ENCODE measurements at regions not wholly inside any gene's neighbourhood (a gene's known extent, or its start where the extent isn't known, plus 50 kb on each side); places are given as distances from the start of the nearest gene placed in this dataset.
A peak's percentile ranks its signal among the peaks of the same experiment; 100 is the strongest.

DNA sequence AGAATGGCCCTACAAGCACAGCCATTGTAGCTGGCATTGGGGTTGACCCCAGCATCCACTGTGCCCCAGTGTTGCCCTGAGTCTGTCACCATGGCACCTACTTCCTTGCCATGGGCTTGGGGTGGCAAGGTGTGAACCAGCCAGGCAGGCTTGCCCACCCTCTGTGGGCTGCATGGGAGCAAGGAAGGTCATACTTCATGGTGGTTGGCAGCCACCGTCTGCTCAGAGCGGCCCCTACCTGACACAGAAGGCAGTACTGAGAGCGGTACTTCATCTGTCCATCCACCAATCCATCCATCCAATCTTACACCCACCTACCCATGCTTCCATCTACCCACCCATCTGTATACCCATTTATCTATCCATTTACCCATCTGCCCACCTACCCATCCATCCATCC, 160.1 kb downstream of the KIF26A start:
- no peaks in the 10 kb centered on the region for H3K27me3 ChIP-seq (ENCODE audit: insufficient read depth)
- no peaks in the 10 kb centered on the region for H3F3A ChIP-seq (replicated peaks; ENCODE audit: insufficient read depth)
- H2AFZ ChIP-seq (ENCODE audit: low read depth), result no peak overlapping the region
- 86% methylated on average over 3 of the region's 3 CpGs for WGBS (ENCODE audit: low lambda C conversion rate)
- H3K9ac ChIP-seq, result no peak overlapping the region
- no peaks in the 10 kb centered on the region for H3K79me2 ChIP-seq (ENCODE audit: insufficient read depth)
- H3K9me2 ChIP-seq, result no peaks in the 10 kb centered on the region
- no peaks in the 10 kb centered on the region for H4K20me1 ChIP-seq (ENCODE audit: insufficient read depth)
- no peak overlapping the region for H3K4me2 ChIP-seq
- POLR2A ChIA-PET, result no interaction called here
- no peaks in the 10 kb centered on the region for H3K9me3 ChIP-seq
- no peak for DNase-seq
- CTCF ChIA-PET, result interaction anchor here (1.4 kb wide), 1 partner anchor 74 kb away, joined by 5 read pairs; no protein-coding TSS in a partner anchor
- H3K36me3 ChIP-seq (replicated peaks in 1 of 2; ENCODE audit: control insufficient read depth in 1 of 2, insufficient read depth in 2 of 2, low read length in 1 of 2), result no peaks in the 10 kb centered on the region
- TF ChIP-seq EP300 (IDR thresholded peaks at IDR 0.05; ENCODE audit: borderline replicate concordance in 1 of 2, low read depth in 1 of 2, low read length in 1 of 2) (no peak), TAF1 (IDR thresholded peaks at IDR 0.05; ENCODE audit: borderline replicate concordance, low read depth, low read length) (no peak), RAD21 (IDR thresholded peaks at IDR 0.05; ENCODE audit: low read length) (no peak), YY1 (IDR thresholded peaks at IDR 0.05; ENCODE audit: low read depth) (no peak), RXRA (IDR thresholded peaks at IDR 0.05; ENCODE audit: borderline replicate concordance, low read depth) (no peak), ELF1 (IDR thresholded peaks at IDR 0.05) (no peak), NFIC (IDR thresholded peaks at IDR 0.05; ENCODE audit: borderline replicate concordance) (no peak), FOXM1 (IDR thresholded peaks at IDR 0.05; ENCODE audit: low read depth) (no peak), IRF3 (IDR thresholded peaks at IDR 0.05; ENCODE audit: low read depth, low read length) (no peak), FOXJ3 (CRISPR knock-in tag; IDR thresholded peaks at IDR 0.05) (no peak), CHD2 (IDR thresholded peaks at IDR 0.05; ENCODE audit: low read length, partially characterized antibody) (no peak)
- TF ChIP-seq, protein P1, sequence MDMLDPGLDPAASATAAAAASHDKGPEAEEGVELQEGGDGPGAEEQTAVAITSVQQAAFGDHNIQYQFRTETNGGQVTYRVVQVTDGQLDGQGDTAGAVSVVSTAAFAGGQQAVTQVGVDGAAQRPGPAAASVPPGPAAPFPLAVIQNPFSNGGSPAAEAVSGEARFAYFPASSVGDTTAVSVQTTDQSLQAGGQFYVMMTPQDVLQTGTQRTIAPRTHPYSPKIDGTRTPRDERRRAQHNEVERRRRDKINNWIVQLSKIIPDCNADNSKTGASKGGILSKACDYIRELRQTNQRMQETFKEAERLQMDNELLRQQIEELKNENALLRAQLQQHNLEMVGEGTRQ (IDR thresholded peaks at IDR 0.05; ENCODE audit: borderline replicate concordance, low read depth, low read length), result no peak
- peak overlapping the region in 1 of 2 experiments; percentile 94; a peak in 1 of 4 replicates for H3K27ac ChIP-seq (ENCODE audit: low read depth in 2 of 2, low read length in 1 of 2)
- H3K4me3 ChIP-seq (ENCODE audit: low read depth in 2 of 2, low read length in 1 of 2), result no peak overlapping the region
- H3K4me1 ChIP-seq (ENCODE audit: control insufficient read depth in 1 of 2, insufficient read depth in 2 of 2, low read depth in 1 of 2, low read length in 1 of 2), result peaks cover 3 to 76% of the 10 kb centered on the region in 2 experiments; a peak in 2 of 4 replicates

DNA sequence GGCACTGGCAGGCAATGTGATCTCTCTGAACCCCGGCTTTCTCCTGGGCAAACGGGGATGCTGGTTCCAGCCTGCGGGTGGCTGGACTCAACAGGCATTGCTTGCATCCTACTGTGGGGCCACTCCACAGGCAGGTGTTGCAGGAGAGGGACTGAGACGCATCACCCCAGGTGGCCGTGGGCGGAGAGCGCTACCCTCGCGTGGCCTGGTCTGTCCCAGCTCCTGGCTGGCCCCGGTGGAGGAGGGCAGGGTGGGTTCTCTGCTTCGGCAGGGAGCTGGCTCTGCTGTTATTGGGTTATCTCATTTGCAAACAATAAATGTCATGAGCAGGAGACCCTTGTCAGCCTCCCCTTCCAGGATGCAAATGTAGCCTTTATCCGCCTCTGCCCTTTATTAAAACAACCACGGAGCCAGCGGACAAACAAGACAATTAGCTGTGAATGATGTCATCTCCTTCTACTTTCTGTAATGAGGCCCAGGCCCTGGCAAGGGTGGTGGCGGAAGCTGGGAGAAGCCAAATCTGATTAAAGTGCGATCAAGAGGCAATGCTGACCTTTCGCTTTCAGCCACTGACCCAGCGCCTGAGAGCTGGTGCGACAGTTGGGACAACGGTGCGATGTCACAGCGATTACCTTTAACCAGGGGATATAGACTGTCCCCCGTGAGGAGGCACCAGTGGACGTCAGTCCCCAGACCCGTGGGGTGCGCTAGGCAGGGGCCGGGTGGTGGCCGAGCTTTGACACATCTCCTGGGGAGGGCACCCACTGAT, 161.8 kb downstream of the KIF26A start:
- Histone ChIP-seq H3F3A (replicated peaks; ENCODE audit: insufficient read depth) (no peaks in the 10 kb centered on the region), H4K20me1 (ENCODE audit: insufficient read depth) (no peaks in the 10 kb centered on the region), H3K4me2 (no peak overlapping the region), H3K79me2 (ENCODE audit: insufficient read depth) (no peaks in the 10 kb centered on the region), H3K27ac (ENCODE audit: low read depth in 2 of 2, low read length in 1 of 2) (peak overlapping the region in 1 of 2 experiments; percentile 80; a peak in 2 of 4 replicates), H3K9me2 (no peaks in the 10 kb centered on the region), H3K27me3 (ENCODE audit: insufficient read depth) (no peaks in the 10 kb centered on the region), H3K4me1 (ENCODE audit: control insufficient read depth in 1 of 2, insufficient read depth in 2 of 2, low read depth in 1 of 2, low read length in 1 of 2) (peaks cover 3 to 76% of the 10 kb centered on the region in 2 experiments; a peak in 2 of 4 replicates), H3K9ac (no peak overlapping the region), H3K4me3 (ENCODE audit: low read depth in 2 of 2, low read length in 1 of 2) (no peak overlapping the region), H2AFZ (ENCODE audit: low read depth) (no peak overlapping the region), H3K36me3 (replicated peaks in 1 of 2; ENCODE audit: control insufficient read depth in 1 of 2, insufficient read depth in 2 of 2, low read length in 1 of 2) (no peaks in the 10 kb centered on the region), H3K9me3 (no peaks in the 10 kb centered on the region)
- 0 out of 2 replicates have a peak, but pooled peaks have one; percentile 20 for TF ChIP-seq FOXJ3 (CRISPR knock-in tag; IDR thresholded peaks at IDR 0.05)
- TF ChIP-seq GATA2 (CRISPR knock-in tag; IDR thresholded peaks at IDR 0.05), result peak; percentile 62
- TF ChIP-seq EP300 (IDR thresholded peaks at IDR 0.05; ENCODE audit: borderline replicate concordance in 1 of 2, low read depth in 1 of 2, low read length in 1 of 2), result peak in 1 of 2 experiments; percentile 51; a peak in 1 of 4 replicates
- TF ChIP-seq USF1 (IDR thresholded peaks at IDR 0.05; ENCODE audit: borderline replicate concordance, low read depth), result no peak
- DNase-seq, result peak; percentile 68
- POLR2A ChIA-PET, result interaction anchor here (1.0 to 1.1 kb wide), 2 partner anchors 10 to 77 kb away, joined by 3 read pairs; no protein-coding TSS in a partner anchor
- WGBS (ENCODE audit: low lambda C conversion rate), result 36% methylated on average over 6 of the region's 28 CpGs
- CTCF ChIA-PET, result interaction anchor here (0.6 to 1.2 kb wide), 5 partner anchors 19 to 264 kb away, joined by 3 to 4 read pairs (median 3); no protein-coding TSS in a partner anchor

Data from SK-N-SH (cell line).